DND-41 (cell line): ENCODE measurements at regions not wholly inside any gene's neighbourhood (a gene's known extent, or its start where the extent isn't known, plus 50 kb on each side); places are given as distances from the start of the nearest gene placed in this dataset.

ENCODE experiments used
- ATAC-seq: fragments of 200-7000 bp; cut with Tn5 transposase; 3 replicates; pipeline ENCODE4 v1.9.1; 2021; ENCODE audit warnings: low read depth; ENCODE audit not compliant: insufficient read depth
- DNase-seq: peaks from one replicate; pipeline ENCODE4 v3.0.0-alpha.2; 2020
- H2AFZ ChIP-seq: 2 replicates; pipeline ENCODE4 v1.6.0; 2012; ENCODE audit warnings: low read depth, low read length
- H3K27ac ChIP-seq: 2 replicates; pipeline ENCODE4 v1.5.1; 2012; ENCODE audit warnings: low read length, inconsistent platforms
- H3K27me3 ChIP-seq: fragments of 200-600 bp; sonication (generic); 2 replicates; pipeline ENCODE4 v1.6.0; 2012; ENCODE audit warnings: low read length, mild to moderate bottlenecking, inconsistent platforms; ENCODE audit not compliant: insufficient read depth, poor library complexity
- H3K36me3 ChIP-seq: 2 replicates; pipeline ENCODE4 v1.5.1; 2012; ENCODE audit warnings: low read length, inconsistent platforms; ENCODE audit not compliant: insufficient read depth
- H3K4me1 ChIP-seq: 2 replicates; pipeline ENCODE4 v1.5.1; 2012; ENCODE audit warnings: mild to moderate bottlenecking, low read length; ENCODE audit not compliant: insufficient read depth
- H3K4me2 ChIP-seq: 2 replicates; pipeline ENCODE4 v1.6.0; 2012; ENCODE audit warnings: mild to moderate bottlenecking, moderate library complexity, low read length, inconsistent platforms; ENCODE audit not compliant: insufficient read depth
- H3K4me3 ChIP-seq, 2 experiments: fragments of 200-600 bp in 1 of 2; shearing (Covaris generic) in 1 of 2; 2 replicates each; pipeline ENCODE4 v1.5.1; 2012 to 2016; ENCODE audit warnings: inconsistent platforms in 2 of 2, low read length in 2 of 2, mild to moderate bottlenecking in 2 of 2, low read depth in 1 of 2, moderate library complexity in 1 of 2
- H3K79me2 ChIP-seq: 2 replicates; pipeline ENCODE4 v1.6.0; 2012; ENCODE audit warnings: low read length, inconsistent platforms; ENCODE audit not compliant: insufficient read depth
- H3K9ac ChIP-seq: 2 replicates; pipeline ENCODE4 v1.6.0; 2012; ENCODE audit warnings: low read depth, mild to moderate bottlenecking, inconsistent platforms, low read length, moderate library complexity
- H3K9me3 ChIP-seq: 2 replicates; pipeline ENCODE4 v1.5.1; 2012; ENCODE audit warnings: low read length, moderate library complexity, mild to moderate bottlenecking, inconsistent platforms; ENCODE audit not compliant: insufficient read depth, severe bottlenecking
- H4K20me1 ChIP-seq: 2 replicates; pipeline ENCODE4 v1.6.0; 2012; ENCODE audit warnings: low read length; ENCODE audit not compliant: insufficient read depth
- EZH2 ChIP-seq: IDR thresholded peaks from 3 replicates; pipeline ENCODE4 v1.6.1; 2012; ENCODE audit warnings: borderline replicate concordance, low read depth, mild to moderate bottlenecking, moderate library complexity, low read length, inconsistent platforms; ENCODE audit not compliant: severe bottlenecking
- TF ChIP-seq, protein P1 (sequence below): IDR thresholded peaks from 2 replicates; pipeline ENCODE4 v1.5.1; 2012; ENCODE audit warnings: borderline replicate concordance, low read length, moderate library complexity, mild to moderate bottlenecking; ENCODE audit not compliant: poor library complexity, severe bottlenecking; ENCODE audit errors: extremely low read depth

DNA sequence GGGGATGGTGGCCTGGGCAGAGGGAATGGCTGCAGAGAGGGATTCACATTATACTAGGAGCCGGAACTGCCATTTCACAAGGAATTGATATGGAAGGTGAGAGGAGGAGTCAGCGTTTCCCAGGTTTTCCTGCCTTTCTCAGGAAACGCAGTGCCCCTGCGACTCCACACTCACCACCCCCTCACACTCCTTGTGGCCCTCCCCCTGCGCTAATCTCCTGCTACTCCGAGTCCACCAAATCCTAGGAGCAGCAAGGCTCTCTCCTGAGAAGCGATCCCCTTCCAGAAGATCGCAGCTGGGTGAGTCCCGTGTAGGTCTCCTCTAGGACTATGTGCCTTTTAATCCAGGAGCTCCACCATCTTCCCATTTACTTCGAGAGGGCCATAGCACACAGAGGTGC lies 140.6 kb downstream of the VAPA start:
- H3K9ac ChIP-seq: no peak overlapping the region
- H2AFZ ChIP-seq: no peak overlapping the region
- no peak overlapping the region for H3K4me2 ChIP-seq
- no peaks in the 10 kb centered on the region for H3K9me3 ChIP-seq
- H3K27ac ChIP-seq: no peak overlapping the region
- ATAC-seq: no peak
- no peaks in the 10 kb centered on the region for H3K36me3 ChIP-seq
- TF ChIP-seq, protein P1, sequence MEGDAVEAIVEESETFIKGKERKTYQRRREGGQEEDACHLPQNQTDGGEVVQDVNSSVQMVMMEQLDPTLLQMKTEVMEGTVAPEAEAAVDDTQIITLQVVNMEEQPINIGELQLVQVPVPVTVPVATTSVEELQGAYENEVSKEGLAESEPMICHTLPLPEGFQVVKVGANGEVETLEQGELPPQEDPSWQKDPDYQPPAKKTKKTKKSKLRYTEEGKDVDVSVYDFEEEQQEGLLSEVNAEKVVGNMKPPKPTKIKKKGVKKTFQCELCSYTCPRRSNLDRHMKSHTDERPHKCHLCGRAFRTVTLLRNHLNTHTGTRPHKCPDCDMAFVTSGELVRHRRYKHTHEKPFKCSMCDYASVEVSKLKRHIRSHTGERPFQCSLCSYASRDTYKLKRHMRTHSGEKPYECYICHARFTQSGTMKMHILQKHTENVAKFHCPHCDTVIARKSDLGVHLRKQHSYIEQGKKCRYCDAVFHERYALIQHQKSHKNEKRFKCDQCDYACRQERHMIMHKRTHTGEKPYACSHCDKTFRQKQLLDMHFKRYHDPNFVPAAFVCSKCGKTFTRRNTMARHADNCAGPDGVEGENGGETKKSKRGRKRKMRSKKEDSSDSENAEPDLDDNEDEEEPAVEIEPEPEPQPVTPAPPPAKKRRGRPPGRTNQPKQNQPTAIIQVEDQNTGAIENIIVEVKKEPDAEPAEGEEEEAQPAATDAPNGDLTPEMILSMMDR: no peak
- no peak for TF ChIP-seq EZH2
- H3K4me3 ChIP-seq: no peak overlapping the region
- H3K27me3 ChIP-seq: no peaks in the 10 kb centered on the region
- H3K79me2 ChIP-seq: no peaks in the 10 kb centered on the region
- H4K20me1 ChIP-seq: no peaks in the 10 kb centered on the region
- no peak for DNase-seq
- H3K4me1 ChIP-seq: no peaks in the 10 kb centered on the region

DNA sequence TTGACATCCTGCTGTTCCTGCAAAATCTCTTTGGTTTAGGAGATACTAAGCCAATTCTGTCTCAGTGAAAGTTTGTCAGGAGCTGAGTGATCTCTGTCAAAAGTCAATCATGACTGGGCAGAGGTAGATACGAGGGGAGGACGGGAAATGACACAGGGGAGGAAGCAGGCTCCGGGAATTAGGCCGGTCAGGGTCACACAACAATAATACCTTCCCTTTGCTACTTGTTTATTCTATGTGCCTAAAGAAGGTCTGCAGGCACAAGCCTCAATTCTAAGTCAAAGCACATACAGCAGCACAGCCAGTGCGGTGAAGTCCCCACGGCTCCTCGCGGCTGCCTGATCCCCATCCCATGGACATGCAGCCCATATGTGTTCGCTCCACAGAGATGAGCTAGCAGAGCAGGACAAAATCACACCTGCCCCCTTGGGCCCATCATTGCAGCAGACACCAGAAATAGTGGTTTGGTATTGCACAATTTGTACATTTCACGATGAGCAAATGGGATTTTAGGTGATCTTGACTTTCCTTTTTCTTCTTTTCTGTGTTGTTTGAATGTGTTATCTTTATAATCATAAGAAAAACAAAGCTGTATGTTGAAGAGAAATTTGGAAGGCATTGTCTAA lies 141.4 kb downstream of the VAPA start:
- no peaks in the 10 kb centered on the region for H4K20me1 ChIP-seq
- TF ChIP-seq, protein P1: no peak
- TF ChIP-seq EZH2: no peak
- H3K79me2 ChIP-seq: no peaks in the 10 kb centered on the region
- H3K4me2 ChIP-seq: no peak overlapping the region
- H3K9ac ChIP-seq: no peak overlapping the region
- no peaks in the 10 kb centered on the region for H3K27me3 ChIP-seq
- no peaks in the 10 kb centered on the region for H3K9me3 ChIP-seq
- no peak overlapping the region for H2AFZ ChIP-seq
- H3K27ac ChIP-seq: no peak overlapping the region
- no peaks in the 10 kb centered on the region for H3K36me3 ChIP-seq
- H3K4me1 ChIP-seq: no peaks in the 10 kb centered on the region
- no peak overlapping the region for H3K4me3 ChIP-seq
- ATAC-seq: no peak
- DNase-seq: no peak

DNA sequence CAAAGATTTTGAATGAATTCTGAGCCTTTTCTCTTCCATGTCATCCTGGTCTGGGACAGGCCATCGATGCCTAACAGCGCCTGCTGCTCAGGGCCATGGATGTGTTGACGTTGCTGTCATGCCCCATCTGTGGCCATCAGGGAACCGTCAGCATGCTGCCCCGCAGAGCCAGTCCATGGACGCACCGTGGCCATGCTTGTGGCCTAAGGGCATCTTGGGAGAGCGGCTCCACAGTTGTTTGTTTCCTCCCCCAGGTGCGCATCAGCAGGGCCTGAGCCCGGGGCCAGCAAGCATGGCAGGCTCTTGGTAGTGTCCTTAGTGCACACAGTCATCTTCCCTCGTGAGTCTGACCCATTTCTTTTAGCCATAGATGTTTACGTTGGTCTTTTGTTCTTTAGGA lies 142.7 kb downstream of the VAPA start:
- no peak overlapping the region for H2AFZ ChIP-seq
- no peak overlapping the region for H3K4me3 ChIP-seq
- no peak overlapping the region for H3K27ac ChIP-seq
- no peaks in the 10 kb centered on the region for H3K36me3 ChIP-seq
- ATAC-seq (no peak), DNase-seq (no peak)
- no peaks in the 10 kb centered on the region for H4K20me1 ChIP-seq
- H3K27me3 ChIP-seq: no peaks in the 10 kb centered on the region
- no peaks in the 10 kb centered on the region for H3K79me2 ChIP-seq
- TF ChIP-seq EZH2: no peak
- TF ChIP-seq, protein P1: no peak
- H3K4me2 ChIP-seq: no peak overlapping the region
- H3K4me1 ChIP-seq: no peaks in the 10 kb centered on the region
- H3K9ac ChIP-seq: no peak overlapping the region
- no peaks in the 10 kb centered on the region for H3K9me3 ChIP-seq
